NCI-H2171 treated with DMSO at 0.1 percent for 48 hours (cell line): ENCODE measurements at regions not wholly inside any gene's neighbourhood (a gene's known extent, or its start where the extent isn't known, plus 50 kb on each side); places are given as distances from the start of the nearest gene placed in this dataset.

ENCODE experiments used
- DNase-seq: peaks from one replicate; lab custom pipeline; 2025; lab: John Stamatoyannopoulos, UW

- no peak for DNase-seq
Measured at GRCh38 chr2:59974051-59974766, 579.2 kb downstream of the BCL11A start.

- no peak for DNase-seq
Measured at GRCh38 chr2:59969161-59969560, 584.3 kb downstream of the BCL11A start.

- DNase-seq = no peak
Measured at GRCh38 chr2:59968441-59968840, 585.0 kb downstream of the BCL11A start.

GRCh38 chr2:59967691-59968090, 585.8 kb downstream of the BCL11A start:
- DNase-seq = no peak

GRCh38 chr2:59963157-59963556, 590.3 kb downstream of the BCL11A start:
- no peak for DNase-seq

GRCh38 chr2:59961746-59962145, 591.7 kb downstream of the BCL11A start:
- no peak for DNase-seq

- DNase-seq = no peak
Measured at GRCh38 chr2:59959944-59960343, 593.5 kb downstream of the BCL11A start.

GRCh38 chr2:59957504-59957903, 596.0 kb downstream of the BCL11A start:
- DNase-seq = no peak

- no peak for DNase-seq
Measured at GRCh38 chr2:59956981-59957380, 596.5 kb downstream of the BCL11A start.

GRCh38 chr2:59947917-59948541, 605.4 kb downstream of the BCL11A start:
- DNase-seq = peak; percentile 20

GRCh38 chr2:59947209-59947608, 606.2 kb downstream of the BCL11A start:
- no peak for DNase-seq

- DNase-seq = no peak
Measured at GRCh38 chr2:59939236-59939635, 614.2 kb downstream of the BCL11A start.

- DNase-seq = no peak
Measured at GRCh38 chr2:59938181-59938580, 615.3 kb downstream of the BCL11A start.

- no peak for DNase-seq
Measured at GRCh38 chr2:59936048-59936447, 617.4 kb downstream of the BCL11A start.

- no peak for DNase-seq
Measured at GRCh38 chr2:59935005-59935404, 618.4 kb downstream of the BCL11A start.

GRCh38 chr2:59933948-59934347, 619.5 kb downstream of the BCL11A start:
- no peak for DNase-seq

- peak; percentile 36 for DNase-seq
Measured at GRCh38 chr2:59932341-59932740, 621.1 kb downstream of the BCL11A start.

- DNase-seq = no peak
Measured at GRCh38 chr2:59930430-59930829, 623.0 kb downstream of the BCL11A start.

- peak; percentile 86 for DNase-seq
Measured at GRCh38 chr2:59926731-59927130, 626.7 kb downstream of the BCL11A start.

GRCh38 chr2:59925321-59925720, 628.1 kb downstream of the BCL11A start:
- no peak for DNase-seq

GRCh38 chr2:59924346-59924745, 629.1 kb downstream of the BCL11A start:
- no peak for DNase-seq

GRCh38 chr2:59922450-59922849, 631.0 kb downstream of the BCL11A start:
- no peak for DNase-seq

GRCh38 chr2:59921743-59922142, 631.7 kb downstream of the BCL11A start:
- DNase-seq = no peak

- DNase-seq = no peak
Measured at GRCh38 chr2:59920961-59921360, 632.5 kb downstream of the BCL11A start.
